Spinal cord (tissue), 9 donors: ENCODE measurements at regions not wholly inside any gene's neighbourhood (a gene's known extent, or its start where the extent isn't known, plus 50 kb on each side); places are given as distances from the start of the nearest gene placed in this dataset.
A peak's percentile ranks its signal among the peaks of the same experiment; 100 is the strongest.
"Not testable (repeated sequence)": the region's sequence is repeated elsewhere in the genome, so short reads cannot be mapped to it uniquely, and the experiment has no call there.

Experiments used
- DNase-seq, 6 donors: peaks; one replicate each; pipeline versions ENCODE4 v3.0.0 to v3.0.0-alpha.2; 2013 to 2015; ENCODE audit warnings: low spot score in 6 of 6, low read depth in 4 of 6
- H3K27ac ChIP-seq: one replicate; pipeline ENCODE4 v1.5.1; 2013; ENCODE audit warnings: low read depth, low read length, control low read depth
- H3K27me3 ChIP-seq: one replicate; pipeline ENCODE4 v1.6.1; 2013; ENCODE audit warnings: low read length; ENCODE audit not compliant: control insufficient read depth, insufficient read depth
- H3K36me3 ChIP-seq: one replicate; pipeline ENCODE4 v1.6.1; 2013; ENCODE audit warnings: low read length; ENCODE audit not compliant: control insufficient read depth, insufficient read depth
- H3K4me1 ChIP-seq: one replicate; pipeline ENCODE4 v1.6.1; 2013; ENCODE audit warnings: low read length; ENCODE audit not compliant: control insufficient read depth, insufficient read depth
- H3K4me3 ChIP-seq: one replicate; pipeline ENCODE4 v1.5.1; 2013; ENCODE audit warnings: low read depth, low read length, control low read depth
- H3K9me3 ChIP-seq: one replicate; pipeline ENCODE4 v1.6.1; 2013; ENCODE audit warnings: low read length; ENCODE audit not compliant: control insufficient read depth, insufficient read depth
- WGBS: methylation state at CpG from one replicate; pipeline ENCODE4 v1.1.5; 2013; ENCODE audit warnings: missing lambda C conversion rate; ENCODE audit not compliant: insufficient coverage; 5-methylcytosine and 5-hydroxymethylcytosine counted together
- donor health status: healthy.

DNA sequence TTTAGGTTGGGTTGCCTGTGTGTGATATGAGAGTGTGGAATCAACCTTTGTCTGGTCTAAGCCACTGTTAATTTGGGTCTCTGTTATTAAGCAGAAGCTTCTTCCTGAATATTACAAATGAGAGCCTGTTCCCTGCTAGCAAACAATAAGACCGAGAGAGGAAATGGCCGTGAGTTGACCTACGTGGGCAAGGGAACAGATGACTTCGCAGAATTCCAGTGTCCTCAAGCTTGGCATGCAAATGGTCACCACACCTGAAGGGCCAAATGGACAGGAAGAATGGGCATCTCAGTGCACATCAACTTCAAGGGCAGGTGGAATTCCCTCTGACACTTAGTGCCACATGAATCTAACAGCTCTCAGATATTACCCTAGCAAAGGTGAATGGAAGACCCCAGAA is 250.8 kb upstream of the FOXF1 start:
- H3K4me3 ChIP-seq = no peak overlapping the region
- H3K27me3 ChIP-seq = no peaks in the 10 kb centered on the region
- no peak overlapping the region for H3K27ac ChIP-seq
- H3K9me3 ChIP-seq = peaks cover 2% of the 10 kb centered on the region
- no peaks in the 10 kb centered on the region for H3K4me1 ChIP-seq
- 78% methylated on average over 4 of the region's 4 CpGs for WGBS
- no peak for DNase-seq
- no peaks in the 10 kb centered on the region for H3K36me3 ChIP-seq

DNA sequence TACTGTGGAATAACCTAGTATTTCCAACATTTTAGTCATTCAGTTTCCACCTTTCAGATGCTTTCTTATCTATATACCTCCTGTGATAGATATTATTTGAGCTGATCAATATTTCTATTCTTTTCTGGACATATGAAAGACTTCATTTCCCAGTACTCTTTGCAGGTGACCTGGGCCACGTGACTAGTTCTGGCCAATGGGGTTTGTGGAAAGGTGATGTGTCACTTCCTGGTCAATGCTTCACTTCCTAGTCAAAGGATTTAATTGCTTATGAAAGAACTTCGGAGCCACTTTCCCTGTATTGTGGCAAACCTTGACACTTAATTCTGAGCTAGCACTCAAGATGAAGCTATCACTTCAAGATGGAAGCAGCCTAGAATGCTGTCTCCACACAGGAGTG is 248.9 kb upstream of the FOXF1 start:
- no peaks in the 10 kb centered on the region for H3K27me3 ChIP-seq
- DNase-seq = no peak
- WGBS = 100% methylated on average over 2 of the region's 2 CpGs

DNA sequence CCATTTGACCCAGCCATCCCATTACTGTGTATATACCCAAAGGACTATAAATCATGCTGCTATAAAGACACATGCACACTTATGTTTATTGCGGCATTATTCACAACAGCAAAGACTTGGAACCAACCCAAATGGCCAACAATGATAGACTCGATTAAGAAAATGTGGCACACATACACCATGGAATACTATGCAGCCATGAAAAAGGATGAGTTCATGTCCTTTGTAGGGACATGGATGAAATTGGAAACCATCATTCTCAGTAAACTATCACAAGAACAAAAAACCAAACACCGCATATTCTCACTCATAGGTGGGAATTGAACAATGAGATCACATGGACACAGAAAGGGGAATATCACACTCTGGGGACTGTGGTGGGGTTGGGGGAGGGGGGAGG is 242.7 kb upstream of the FOXF1 start:
- H3K27ac ChIP-seq, H3K9me3 ChIP-seq, H3K27me3 ChIP-seq, H3K4me3 ChIP-seq, H3K4me1 ChIP-seq, H3K36me3 ChIP-seq, DNase-seq: not testable (repeated sequence)
- no CpG with 5 or more reads among the region's 3 CpGs for WGBS

More for the DNA sequence above, 248.9 kb upstream of the FOXF1 start:
- H3K9me3 ChIP-seq = no peaks in the 10 kb centered on the region
- no peak overlapping the region for H3K27ac ChIP-seq
- no peaks in the 10 kb centered on the region for H3K36me3 ChIP-seq
- no peaks in the 10 kb centered on the region for H3K4me1 ChIP-seq
- no peak overlapping the region for H3K4me3 ChIP-seq

DNA sequence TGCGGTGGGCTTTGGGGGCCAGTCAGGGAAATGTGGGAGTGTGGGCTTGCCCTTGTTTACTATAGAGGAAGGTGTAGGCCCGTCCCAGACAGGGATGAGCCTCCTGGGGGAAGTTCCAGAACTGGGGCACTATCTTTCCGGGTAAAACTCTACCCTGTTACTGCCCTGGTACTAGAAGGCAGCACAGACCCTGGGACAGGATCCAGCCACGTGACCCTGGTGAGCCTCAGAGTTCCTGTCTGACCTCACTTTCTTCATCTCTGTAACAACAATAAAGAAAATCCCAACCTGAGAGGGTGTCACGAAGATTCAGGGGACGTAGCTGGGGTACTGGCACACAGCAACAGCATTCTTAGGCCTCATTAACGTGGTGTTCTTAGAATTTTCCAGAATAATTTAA is 239.6 kb upstream of the FOXF1 start:
- Histone ChIP-seq H3K36me3 (no peaks in the 10 kb centered on the region), H3K4me1 (no peaks in the 10 kb centered on the region), H3K4me3 (no peak overlapping the region), H3K9me3 (peaks cover 2% of the 10 kb centered on the region), H3K27me3 (peaks cover 4% of the 10 kb centered on the region), H3K27ac (no peak overlapping the region)
- 76% methylated on average over 7 of the region's 7 CpGs for WGBS
- no peak for DNase-seq

DNA sequence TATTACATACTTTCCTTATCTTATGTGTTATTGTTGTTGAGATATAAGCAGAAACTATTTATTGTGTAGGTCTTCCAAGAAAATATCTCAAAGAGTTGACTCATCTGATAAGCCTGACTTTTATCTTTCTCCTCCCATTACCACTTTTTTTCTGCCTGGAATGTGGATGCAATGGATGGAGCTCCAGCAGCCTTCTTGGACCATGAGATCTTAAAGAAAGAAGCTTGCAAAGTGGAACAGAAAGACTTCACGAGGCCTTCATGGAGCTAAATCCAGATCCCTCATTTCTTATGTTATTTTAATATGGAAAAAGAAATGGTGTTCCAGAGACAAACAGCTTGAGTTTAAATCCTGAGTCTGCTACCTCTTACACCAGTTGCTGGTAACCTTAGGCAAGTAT is 237.6 kb upstream of the FOXF1 start:
- no peak overlapping the region for H3K27ac ChIP-seq
- WGBS = no CpG with 5 or more reads among the region's 1 CpG
- peaks cover 6% of the 10 kb centered on the region for H3K27me3 ChIP-seq
- DNase-seq = no peak
- H3K36me3 ChIP-seq = no peaks in the 10 kb centered on the region
- H3K9me3 ChIP-seq = peaks cover 2% of the 10 kb centered on the region
- H3K4me1 ChIP-seq = no peaks in the 10 kb centered on the region
- no peak overlapping the region for H3K4me3 ChIP-seq

DNA sequence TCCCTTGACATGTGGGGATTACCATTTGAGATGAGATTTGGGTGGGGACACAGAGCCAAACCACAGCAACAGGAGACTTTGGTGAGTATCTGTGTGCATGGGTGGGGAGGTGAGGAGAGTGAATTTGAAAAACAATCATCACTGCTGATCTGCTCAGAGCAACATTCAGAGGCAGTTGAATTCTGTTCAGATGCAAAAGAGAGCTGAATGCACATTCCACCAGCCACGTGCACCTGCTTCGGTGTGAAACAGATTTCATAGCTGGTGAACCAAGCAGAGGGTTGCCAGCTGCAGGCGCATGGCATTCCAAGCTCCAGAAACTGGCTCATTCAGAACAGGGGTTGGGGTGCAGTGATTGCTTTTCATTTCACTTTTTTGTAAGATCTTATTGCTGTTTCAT is 233.1 kb upstream of the FOXF1 start:
- H3K27ac ChIP-seq = no peak overlapping the region
- no peak overlapping the region for H3K4me3 ChIP-seq
- H3K27me3 ChIP-seq = peaks cover 7% of the 10 kb centered on the region
- H3K9me3 ChIP-seq = peaks cover 2% of the 10 kb centered on the region
- H3K36me3 ChIP-seq = no peaks in the 10 kb centered on the region
- 43% methylated on average over 3 of the region's 3 CpGs for WGBS
- no peaks in the 10 kb centered on the region for H3K4me1 ChIP-seq
- peak in 1 of 6 donors; percentile 52 for DNase-seq

DNA sequence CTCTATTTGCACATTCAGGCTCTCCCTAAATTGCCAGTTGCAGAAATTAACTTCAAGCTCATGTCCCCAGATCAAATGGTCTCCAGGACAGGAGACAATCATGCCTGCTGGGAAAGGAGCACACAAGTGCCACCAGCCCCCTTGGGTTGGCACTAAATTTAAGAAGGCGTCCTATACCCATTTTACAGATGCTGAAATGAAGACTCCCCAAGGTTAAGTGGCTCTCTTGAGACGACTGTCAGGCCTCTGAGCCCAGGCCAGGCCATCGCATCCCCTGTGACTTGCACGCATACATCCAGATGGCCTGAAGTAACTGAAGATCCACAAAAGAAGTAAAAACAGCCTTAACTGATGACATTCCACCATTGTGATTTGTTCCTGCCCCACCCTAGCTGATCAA is 232.5 kb upstream of the FOXF1 start:
- H3K4me1 ChIP-seq, H3K9me3 ChIP-seq, H3K27ac ChIP-seq, H3K4me3 ChIP-seq, DNase-seq, H3K36me3 ChIP-seq: not testable (repeated sequence)
- H3K27me3 ChIP-seq = peaks cover 11% of the 10 kb centered on the region
- 80% methylated on average over 1 of the region's 4 CpGs for WGBS

DNA sequence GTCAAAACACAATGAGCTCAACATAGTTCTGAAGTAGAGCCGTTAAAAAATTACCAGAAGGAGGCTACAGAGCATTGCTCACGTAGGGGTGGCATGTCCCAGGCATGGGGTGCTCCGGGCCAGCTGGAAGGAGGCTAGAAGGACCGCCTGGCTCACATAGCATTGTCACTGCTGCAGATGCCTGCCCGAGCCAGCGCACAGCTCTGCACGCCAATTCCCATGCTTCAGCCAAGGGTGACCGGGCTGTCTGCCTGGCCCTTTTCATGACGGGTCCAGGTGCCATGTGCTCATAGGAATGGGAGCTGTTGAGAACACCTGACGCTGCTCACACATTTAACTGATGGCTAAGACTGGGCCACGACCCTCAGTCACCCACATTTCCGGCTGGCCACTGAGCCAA is 228.9 kb upstream of the FOXF1 start:
- Histone ChIP-seq H3K4me3 (no peak overlapping the region), H3K9me3 (no peaks in the 10 kb centered on the region), H3K27ac (no peak overlapping the region), H3K27me3 (peaks cover 31% of the 10 kb centered on the region), H3K36me3 (no peaks in the 10 kb centered on the region), H3K4me1 (peaks cover under 1% of the 10 kb centered on the region)
- 52% methylated on average over 9 of the region's 12 CpGs for WGBS
- DNase-seq = peak in 1 of 6 donors; percentile 36

DNA sequence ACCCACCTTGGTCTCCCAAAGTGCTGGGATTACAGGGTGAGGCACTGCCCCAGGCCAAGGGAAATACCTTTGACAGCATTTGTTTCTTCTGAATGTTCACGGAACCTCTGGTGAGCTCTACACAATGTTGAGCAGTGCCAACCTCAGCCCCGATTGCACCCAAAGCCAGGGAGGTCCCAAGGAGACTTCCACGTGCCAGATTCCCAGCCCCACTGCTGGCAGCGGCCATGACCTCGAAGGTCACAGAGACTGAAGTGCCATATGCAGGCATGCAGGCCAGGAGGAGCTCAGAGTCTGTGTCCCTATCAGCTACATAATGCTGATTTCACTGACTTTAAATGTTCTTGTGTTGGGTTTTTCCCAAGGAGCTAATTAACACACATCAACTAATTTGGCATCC is 226.4 kb upstream of the FOXF1 start:
- Histone ChIP-seq H3K27ac (no peak overlapping the region), H3K36me3 (no peaks in the 10 kb centered on the region), H3K4me3 (no peak overlapping the region), H3K4me1 (peaks cover 12% of the 10 kb centered on the region), H3K9me3 (no peaks in the 10 kb centered on the region), H3K27me3 (peaks cover 55% of the 10 kb centered on the region)
- DNase-seq = no peak
- WGBS = 72% methylated on average over 5 of the region's 5 CpGs

DNA sequence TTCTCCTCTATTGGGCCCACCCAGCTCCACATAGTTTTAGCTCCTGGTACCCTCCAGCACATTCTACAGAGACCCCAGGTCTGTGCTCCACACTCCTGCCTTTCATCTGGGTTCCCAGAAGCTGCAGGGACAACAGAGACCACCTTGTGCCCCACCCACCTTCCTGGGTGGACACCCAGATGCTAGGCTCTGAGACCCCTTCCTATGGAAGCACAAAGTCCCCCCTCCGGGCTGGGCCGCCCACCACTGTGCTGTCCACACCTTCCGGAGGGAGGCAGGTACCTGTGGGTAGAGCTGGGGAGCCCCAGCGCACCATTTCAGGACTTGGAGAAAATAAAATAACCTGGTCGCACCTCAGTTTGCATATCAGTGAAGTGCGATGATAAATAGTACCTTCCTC is 224.9 kb upstream of the FOXF1 start:
- DNase-seq = no peak
- Histone ChIP-seq H3K36me3 (no peaks in the 10 kb centered on the region), H3K27me3 (peaks cover 70% of the 10 kb centered on the region), H3K9me3 (no peaks in the 10 kb centered on the region), H3K27ac (no peak overlapping the region), H3K4me3 (no peak overlapping the region), H3K4me1 (peaks cover 13% of the 10 kb centered on the region)
- 36% methylated on average over 3 of the region's 6 CpGs for WGBS
